ENCODE measurements at regions not wholly inside any gene's neighbourhood (a gene's known extent, or its start where the extent isn't known, plus 50 kb on each side); places are given as distances from the start of the nearest gene placed in this dataset.

DNA sequence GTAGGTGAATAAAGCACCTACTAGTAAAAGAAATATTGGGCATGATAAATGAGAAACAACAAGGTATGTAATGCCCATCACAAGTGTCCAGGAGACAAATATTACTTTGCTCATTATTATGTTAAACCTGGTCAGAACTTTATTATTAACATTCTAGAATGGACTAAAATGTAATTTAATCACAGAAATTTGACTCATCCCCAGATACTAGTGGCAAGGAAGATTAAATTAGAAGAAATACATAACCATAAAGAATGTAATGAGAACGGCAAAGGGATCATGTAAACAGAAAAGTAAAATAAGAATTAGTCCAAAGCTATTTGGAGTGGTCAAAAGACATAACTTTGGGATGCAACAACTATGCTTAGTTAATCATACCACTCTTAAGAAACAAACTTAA is 71.2 kb upstream of the STAC start:
- no peak for TF ChIP-seq POLR2AphosphoS5 (IDR thresholded peaks at IDR 0.05; ENCODE audit: insufficient read depth, low read depth, low read length)
- TF ChIP-seq, protein P1, sequence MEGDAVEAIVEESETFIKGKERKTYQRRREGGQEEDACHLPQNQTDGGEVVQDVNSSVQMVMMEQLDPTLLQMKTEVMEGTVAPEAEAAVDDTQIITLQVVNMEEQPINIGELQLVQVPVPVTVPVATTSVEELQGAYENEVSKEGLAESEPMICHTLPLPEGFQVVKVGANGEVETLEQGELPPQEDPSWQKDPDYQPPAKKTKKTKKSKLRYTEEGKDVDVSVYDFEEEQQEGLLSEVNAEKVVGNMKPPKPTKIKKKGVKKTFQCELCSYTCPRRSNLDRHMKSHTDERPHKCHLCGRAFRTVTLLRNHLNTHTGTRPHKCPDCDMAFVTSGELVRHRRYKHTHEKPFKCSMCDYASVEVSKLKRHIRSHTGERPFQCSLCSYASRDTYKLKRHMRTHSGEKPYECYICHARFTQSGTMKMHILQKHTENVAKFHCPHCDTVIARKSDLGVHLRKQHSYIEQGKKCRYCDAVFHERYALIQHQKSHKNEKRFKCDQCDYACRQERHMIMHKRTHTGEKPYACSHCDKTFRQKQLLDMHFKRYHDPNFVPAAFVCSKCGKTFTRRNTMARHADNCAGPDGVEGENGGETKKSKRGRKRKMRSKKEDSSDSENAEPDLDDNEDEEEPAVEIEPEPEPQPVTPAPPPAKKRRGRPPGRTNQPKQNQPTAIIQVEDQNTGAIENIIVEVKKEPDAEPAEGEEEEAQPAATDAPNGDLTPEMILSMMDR (IDR thresholded peaks at IDR 0.05; ENCODE audit: extremely low read depth in 1 of 2, insufficient read depth in 1 of 2, low read depth in 1 of 2, low read length in 2 of 2), result no peak
- no peak for TF ChIP-seq POLR2A (IDR thresholded peaks at IDR 0.05; ENCODE audit: low read depth, low read length)
- no peak for TF ChIP-seq FOS (IDR thresholded peaks at IDR 0.05; ENCODE audit: borderline replicate concordance, insufficient read depth, low read length)
- no peak for TF ChIP-seq MYC (IDR thresholded peaks at IDR 0.05; ENCODE audit: low read depth, low read length)
- TF ChIP-seq EZH2 (IDR thresholded peaks at IDR 0.05; ENCODE audit: borderline replicate concordance, low read depth, low read length, severe bottlenecking), result no peak
